CD1c-positive myeloid dendritic cell (primary cell): ENCODE measurements at regions not wholly inside any gene's neighbourhood (a gene's known extent, or its start where the extent isn't known, plus 50 kb on each side); places are given as distances from the start of the nearest gene placed in this dataset.

Experiments used
- DNase-seq: peaks from one replicate; pipeline ENCODE4 v3.0.0-alpha.2; 2016; ENCODE audit errors: extremely low spot score

DNA sequence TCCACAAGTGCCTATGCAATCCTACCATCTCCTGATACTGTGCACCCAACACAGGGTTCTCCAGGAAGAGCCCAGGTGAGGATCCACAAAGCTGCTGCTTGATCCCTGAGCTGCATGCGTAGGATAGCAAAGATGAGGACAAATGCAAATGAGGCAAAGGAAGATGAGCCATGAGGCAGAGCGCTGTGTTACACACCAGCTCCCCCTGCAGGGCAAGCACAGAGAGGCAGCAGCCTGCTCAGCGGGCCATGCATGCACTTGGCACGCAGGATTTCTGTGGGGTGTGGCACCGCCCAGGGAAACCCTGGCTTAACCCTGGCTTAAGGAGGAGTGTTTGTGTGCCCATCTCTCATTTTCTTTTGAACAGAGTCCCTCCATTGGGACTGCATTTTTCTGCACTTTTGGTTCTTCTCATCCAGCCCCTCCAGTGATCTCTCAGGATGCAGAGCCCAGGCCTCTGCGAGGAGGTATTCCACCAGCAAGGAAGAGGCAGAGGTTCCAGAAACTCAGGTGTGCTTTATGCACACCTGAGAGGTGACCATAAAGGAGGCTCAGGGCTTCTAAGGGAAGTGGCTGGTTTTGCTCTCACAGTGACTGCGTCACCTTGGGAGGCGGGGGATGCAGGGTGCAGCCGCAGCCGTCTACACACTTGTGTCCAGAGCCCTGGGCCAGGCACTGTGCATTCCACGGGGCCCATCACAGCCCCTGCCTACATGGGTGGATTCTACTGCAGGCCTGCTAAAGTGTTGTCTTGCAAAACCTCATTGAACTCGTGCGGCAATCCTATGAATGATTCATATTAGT lies 973.3 kb upstream of the TMEM132C start:
- DNase-seq, result peak; percentile 35

DNA sequence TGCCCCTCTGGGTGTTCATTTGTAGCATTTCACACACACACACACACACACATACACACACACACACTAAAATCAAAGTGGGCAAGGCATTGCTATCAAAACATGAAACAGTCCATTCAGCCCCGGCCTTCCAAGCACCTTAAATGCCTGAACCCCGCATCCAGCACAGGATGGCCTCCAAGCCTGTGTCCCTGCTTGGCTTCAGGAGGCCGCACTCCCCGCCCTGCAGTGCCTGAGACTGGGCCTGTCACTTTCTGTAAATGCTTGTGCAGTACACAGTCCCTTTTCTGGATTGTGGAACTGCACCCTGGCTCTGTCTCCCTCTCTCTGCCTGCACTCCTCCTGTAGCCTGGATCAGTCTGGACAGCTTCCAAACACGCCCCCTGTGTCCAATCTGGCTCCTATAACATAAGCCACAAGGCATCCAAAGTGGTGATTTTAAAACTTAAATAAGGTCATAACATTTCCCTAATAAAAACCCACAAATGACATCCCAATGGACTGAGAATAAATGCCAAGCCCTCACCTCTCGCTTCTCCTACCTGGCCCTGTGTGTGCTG lies 972.2 kb upstream of the TMEM132C start:
- no peak for DNase-seq

DNA sequence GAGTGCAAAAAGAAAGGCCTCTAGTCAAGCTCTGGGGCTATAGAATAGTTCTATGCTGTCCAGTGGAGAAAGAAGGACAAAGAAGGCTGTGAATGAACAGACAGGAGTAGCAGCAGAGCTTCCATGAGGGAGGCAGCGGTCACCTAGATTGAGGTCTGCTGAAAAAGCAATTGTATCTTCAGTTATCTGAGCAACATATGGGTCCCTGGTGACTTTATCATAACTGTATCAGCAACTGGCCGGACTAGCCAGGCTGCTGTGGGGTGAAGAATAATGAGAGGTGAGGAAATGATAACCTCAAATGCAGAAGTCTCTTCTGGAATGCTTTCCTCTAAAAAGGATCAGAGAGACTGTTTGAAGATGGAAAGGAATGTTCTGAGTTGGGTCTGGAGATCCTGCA lies 971.3 kb upstream of the TMEM132C start:
- no peak for DNase-seq

DNA sequence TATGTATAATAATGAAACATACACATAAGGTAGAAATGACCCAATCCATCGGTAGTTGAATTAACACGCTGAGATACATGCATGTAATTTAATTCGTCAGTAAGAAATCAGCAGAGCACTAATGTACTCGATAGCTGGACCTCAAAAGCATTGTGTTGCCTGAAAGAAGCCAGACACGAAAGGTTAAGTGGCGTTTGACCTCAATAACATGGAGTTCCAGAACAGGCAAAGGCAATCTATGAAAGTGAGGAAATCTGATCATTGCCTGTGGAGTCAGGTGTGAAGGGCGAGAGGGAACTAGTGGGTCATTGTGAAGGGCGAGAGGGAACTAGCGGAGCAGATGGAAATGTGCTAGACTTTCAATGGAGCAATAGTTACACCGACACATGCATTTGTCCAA lies 970.4 kb upstream of the TMEM132C start:
- DNase-seq, result no peak

DNA sequence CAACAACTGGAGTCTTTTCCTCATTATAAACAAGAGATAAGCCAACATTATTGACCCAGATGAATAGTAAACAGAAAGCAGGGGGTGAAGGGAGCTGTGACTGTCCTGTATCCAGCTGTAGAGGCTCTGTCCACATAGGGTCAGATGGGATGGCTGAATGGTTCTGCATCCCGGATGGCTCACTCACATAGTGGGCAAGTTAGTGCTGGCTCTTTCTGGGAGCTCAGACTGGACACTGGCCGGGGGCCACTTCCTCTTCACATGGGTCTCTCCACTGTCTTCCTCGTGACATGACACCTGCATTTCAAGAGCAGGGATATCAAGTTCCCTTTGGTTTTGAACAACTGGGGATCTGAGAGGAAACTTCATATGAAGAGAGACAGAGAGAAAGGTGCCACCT lies 969.6 kb upstream of the TMEM132C start:
- DNase-seq, result no peak

DNA sequence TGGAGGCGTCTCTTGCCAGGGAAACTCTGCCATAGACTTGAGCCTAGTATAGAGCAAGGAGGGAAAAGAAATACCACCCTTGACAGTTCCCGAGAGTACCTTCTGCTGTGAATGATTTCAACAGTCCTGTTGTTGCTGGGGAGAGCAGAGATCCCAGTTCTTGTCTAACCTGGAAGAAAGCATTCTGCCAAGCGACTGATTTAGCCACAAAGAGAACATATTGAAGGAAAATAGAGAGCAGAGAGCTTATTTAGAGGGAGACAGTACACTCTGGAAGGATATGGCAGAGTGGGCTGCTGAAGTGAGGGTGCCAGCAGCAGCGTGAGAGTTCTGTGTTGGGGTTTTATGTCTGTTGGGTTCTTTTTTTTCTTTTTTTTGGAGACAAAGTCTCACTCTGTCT lies 966.9 kb upstream of the TMEM132C start:
- DNase-seq, result no peak

DNA sequence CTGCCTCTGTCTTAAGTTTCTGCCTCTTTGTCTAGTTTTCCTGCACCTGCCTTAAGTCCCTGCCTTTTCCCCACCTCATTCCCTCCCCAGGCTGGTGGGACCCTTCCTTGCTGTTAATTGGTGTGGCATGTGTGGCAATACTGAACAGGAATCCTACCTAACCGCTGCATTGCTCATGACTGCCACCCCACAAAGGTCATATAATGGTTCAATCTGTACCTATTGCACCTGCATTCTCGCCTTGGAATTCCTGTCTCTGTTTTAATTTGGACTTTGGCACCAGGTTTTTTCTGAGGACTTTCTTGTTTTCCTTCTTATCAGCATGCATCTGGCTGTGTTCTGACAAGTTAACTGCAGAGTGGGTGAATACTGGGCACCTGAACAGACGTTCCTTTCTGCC lies 966.2 kb upstream of the TMEM132C start:
- DNase-seq, result no peak

DNA sequence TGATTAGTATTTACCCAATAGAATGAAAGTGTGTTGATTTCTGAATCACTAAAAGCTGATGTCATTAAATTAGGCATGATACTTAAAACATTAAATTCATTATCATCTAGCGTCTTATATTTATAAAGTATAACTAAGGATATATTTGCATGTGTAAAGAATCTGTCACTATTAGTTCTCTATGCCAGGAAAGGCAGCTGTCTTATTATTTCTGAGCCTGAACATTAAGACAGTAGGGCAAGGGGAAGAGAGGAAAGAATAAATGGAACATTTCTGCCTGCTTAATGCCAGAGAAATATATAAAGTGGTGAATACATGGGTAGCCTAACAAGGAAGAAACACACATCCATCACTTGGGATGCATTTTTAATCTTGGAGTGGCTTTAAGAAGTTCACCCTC lies 965.1 kb upstream of the TMEM132C start:
- DNase-seq, result no peak

DNA sequence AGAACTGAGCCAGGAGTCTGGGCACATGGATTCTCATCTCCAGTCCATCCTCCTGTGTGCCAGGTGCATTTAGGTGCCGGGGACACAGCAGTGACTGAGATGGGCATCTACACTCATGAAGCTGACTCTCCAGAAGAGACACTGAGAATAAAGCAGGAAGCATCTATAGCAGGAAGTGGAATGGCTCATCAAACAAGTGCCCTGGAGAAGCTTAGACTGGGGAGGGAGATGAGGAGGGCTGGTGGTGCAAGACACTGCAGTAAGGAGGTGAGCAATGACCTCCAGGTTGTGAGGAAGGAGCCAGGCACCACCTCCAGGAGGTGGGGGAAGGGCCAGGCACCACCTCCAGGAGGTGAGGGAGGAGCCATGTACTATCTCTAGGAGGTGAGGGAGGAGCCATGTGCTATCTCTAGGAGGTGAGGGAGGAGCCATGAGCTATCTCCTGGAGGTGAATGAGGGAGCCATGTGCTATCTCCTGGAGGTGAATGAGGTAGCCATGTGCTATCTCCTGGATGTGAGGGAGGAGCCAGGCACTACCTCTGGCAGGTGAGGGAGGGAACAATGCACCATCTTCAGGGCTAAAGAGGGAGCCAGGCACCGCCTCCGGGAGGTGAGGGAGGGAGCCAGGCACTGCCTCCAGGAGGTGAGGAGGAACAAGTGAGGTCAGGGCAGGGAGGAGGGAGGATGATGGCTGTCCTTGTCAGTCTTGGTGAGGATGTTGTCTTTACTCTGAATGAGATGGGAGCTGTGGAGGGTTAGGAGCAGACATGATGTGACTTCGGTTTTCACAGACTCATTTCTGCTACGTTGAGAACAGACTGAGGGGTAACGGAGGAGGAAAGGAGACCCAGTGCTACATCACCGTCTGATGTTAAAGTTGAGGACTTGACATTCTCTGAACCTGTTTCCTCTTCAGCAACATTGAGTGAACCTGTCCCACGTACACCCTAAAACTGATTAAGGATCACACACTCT lies 961.9 kb upstream of the TMEM132C start:
- DNase-seq, result no peak

DNA sequence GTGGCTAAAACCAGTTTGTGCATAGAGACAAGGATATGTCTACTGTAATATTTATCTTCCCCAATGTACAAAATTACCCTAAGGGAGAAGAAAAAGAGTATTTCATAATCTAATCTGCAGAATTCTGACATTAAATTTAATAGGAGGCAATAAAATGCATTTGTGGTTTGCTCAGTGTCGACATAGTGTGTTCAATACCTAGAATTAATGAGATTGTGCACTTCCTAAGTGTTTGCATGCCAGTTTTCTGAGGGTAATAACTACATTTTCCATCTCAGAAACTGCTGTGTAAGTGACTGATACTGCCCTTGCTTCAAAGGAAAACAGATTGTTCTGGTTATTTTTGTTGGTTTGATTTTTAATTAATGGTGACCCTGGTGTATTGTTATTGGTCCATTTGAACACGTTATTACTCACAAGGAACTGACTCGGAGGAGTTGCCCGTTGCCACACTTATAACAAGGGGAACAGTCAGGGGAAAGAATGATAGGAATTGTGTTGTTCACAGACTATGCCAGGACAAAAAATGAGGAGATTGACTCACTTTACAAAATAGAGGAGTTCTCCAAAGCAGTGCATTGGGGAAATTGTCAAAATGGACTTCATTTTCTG lies 960.3 kb upstream of the TMEM132C start:
- no peak for DNase-seq

DNA sequence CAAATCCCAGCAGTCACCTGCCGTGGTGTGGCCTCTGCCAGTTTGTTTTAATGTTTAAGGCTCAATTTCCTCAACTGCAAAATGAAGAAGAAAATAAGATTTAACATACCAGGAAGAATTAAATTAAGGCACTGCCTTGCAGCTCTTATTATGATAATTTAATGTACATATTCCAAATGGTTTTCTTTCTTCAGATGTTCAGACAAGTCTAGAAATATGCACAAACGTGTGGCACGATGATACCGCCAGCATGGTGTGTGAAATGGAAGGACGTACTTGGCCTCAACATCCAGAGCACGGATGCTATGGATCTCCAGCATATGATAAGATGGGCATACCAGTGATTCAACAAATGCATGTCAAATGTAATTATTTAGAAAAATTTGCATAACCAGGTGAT lies 959.4 kb upstream of the TMEM132C start:
- DNase-seq, result no peak

DNA sequence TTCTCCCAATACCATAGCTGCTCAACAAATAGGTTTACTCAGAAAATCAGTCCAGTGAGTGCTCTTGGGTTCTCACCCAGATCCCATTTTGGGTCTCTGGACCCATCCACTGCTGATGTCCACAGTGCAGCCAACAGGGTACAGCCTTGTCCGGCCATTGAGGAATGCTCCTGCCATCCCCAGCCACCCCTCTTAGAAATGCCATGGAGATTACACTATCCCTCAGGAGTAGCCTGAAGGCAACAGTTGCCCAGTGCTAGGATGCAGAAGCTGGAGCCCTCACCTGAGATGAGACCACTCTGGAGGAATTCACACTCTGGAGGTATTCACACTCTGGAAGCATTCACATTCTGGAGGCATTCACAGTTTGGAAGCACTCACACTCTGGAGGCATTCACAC lies 958.8 kb upstream of the TMEM132C start:
- no peak for DNase-seq

DNA sequence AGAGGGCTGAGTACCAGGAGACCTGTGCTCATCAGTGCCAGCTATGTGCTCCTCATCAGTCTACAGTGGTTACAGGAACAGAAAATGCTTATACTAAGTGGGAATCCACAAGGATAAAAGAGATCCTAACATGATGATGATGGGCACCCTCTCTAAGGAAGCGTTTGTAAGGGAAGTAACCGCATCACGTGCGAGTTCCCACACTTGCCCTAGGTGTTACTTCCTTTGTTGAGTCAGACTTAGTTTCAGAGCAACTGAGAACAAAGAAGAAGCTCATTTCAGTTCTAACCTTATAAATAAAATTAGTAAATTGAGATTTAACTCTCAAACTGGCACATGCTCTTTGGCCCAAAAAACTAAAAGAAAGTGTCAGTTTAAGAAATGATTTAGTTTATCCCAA lies 956.4 kb upstream of the TMEM132C start:
- DNase-seq, result no peak

DNA sequence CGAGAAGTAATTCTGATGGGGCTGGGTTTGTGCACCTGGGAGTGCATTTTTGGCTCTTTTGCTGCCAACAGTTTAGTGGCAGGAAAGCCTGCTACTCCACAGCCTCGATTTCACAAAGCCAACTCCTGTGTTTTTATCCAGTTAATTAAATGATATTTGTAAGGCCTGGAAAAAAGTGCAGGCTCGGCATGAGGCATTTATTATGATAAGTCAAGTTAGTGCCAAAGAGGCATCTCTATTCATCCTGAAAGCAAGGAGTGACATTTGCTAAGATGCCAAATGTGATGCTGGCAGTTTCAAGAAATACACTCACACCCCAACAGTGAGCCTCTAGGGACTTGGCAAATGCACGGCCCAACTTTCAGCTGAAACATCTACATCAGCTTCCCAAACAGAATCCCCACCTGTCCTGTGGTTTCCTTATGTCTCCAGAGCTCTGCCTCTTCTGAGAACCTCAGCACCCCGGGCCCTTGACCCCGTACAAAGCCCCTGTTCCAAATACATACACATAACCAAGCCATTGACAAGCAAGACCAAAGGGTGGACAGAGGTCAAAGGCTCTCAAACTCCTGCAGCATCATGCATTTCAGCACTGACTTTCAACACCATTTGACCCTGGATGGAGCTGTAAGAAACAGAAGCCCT lies 955.1 kb upstream of the TMEM132C start:
- DNase-seq, result no peak

DNA sequence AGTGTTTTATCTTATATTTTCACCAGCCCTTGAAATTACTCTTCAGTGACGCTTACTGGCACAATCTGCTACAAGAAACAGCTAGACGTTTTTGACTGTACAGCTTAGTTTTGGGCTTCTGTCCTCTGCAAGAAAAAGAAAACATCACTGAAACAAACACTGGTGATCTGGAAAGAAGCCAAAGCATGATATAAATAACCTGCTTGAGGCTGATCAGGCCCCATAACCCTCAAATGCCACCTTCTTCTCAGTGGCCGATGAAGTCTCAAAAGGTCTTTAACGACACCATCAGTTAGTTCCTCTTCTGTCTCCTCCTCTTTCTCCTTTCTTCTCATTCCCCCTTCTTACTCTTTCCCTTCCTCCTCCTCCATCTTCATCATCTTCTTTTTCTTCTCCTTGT lies 942.3 kb upstream of the TMEM132C start:
- no peak for DNase-seq

DNA sequence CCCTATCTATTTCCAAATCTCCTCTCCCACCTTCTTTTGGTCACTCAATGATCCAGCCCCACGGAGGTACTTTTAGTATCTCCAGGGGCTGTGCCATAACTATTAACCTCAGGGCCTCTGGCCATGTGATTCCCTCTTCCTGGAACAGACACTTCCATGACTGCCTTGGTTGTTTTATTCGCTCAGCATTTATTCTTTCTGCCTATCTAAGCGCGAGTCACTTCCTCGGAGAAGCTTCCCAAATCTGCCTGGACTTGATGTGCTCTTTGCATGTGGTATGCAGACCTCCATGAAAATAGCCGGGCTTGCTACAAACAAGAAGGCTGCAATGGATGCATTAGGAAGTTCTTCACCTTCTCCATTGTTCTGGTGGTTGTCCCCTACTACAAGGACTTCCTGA lies 939.0 kb upstream of the TMEM132C start:
- no peak for DNase-seq

DNA sequence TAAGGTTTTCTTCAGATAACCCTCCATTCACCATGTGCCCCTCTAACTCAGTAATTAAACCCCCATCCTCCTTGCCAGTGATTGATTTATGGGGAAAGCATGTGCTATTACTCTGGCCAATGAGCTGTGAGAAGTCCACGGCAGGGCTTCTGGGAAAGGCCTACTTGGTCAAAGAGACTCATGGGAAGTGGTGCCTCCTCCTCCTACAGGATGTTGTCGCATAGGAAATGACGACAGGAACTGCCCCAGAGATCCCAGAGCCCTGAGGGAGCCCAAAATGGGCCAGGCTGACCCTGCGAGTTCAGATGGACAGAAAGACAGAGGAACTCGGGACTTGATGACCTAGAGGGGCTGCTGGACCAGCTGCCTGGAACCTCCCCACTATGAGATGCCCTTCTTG lies 938.1 kb upstream of the TMEM132C start:
- no peak for DNase-seq

DNA sequence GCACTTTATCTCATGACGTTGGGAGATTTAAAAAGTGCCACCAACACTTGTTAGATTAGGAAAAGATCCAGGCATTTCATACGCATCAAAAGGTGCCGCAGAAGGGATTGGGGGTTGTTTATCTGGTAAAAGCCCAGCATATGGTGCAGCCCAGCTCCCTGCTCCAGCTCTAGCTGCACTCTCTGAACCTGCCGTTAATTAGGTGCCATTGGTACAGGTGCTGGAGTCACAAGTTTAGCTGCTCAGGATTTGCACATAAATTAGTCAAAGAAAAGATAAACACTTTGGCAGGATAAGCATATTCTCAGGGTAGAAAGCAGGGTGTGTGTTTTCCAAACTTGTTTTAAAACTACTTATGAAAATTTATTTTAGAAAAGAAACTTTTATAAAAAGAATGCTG lies 932.6 kb upstream of the TMEM132C start:
- DNase-seq, result no peak

DNA sequence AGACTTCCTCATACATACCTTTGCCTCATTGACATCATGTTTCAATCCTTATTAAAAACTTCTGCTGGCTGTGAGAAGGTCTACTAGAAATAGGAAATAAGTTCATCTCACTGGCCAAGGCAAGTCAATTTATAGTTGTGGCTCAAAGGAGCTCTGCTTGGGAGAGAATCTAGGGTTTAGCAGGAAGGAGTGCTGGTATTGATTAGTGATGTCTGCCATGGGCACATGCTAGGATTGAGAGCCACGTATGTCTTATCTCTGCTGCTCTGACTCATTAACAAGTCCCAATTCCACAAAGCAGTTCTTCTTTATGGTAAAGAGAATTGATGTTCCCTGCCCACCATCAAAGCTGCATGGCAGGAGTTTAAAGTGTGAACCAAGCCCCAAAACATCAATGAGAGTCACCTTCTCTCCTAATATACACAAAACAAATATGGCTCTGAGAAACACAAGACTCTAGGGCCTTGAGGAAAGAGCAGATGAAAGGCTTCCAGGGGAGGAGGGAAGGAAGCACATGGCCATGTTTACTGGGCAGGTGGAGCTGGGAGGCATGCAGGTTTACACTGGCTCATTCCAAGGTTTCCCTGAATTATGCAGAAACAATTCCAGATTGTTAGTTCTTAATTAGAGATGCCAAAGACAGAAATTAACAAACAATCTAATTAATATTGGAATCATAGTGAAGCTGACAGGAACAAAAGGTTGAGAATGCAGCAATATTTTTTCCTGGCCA lies 931.9 kb upstream of the TMEM132C start:
- DNase-seq, result no peak

DNA sequence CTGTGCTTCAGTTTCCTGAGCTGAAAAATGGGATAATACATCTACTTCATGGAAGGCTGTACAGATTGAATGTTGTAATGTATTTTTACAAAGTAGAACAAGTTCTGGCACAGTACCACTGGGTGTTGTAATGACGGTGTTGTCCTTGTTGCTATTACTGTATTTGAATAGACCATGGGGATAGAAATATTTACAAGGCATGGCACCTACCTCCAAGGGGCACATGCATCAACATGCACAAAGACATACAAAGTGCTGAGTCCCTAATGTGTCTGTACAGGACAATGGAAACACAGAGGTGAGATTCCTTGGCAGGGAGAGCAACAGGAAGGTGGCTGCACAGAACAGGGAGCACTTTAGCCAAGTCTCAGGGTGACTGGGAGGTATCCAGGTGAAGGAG lies 930.6 kb upstream of the TMEM132C start:
- DNase-seq, result no peak

DNA sequence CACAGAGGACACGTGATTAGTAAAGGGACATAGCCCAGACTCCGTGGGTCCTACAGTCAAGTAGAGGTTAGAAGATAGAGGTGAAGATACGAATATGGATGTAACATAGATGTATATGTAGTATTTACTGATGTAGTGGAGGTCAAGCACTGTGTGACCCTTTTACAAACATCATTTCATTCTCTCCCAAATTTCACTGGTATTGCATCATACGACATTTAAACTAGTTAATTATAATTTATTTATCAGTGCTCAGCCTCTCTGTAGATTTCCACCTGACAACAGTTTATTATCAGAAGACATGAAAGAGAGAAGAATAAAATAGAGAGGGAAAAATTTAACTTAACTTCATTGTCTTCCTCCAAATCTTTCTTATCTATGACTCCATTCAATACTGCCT lies 927.9 kb upstream of the TMEM132C start:
- DNase-seq, result no peak
